BE2C (cell line): ENCODE measurements at regions not wholly inside any gene's neighbourhood (a gene's known extent, or its start where the extent isn't known, plus 50 kb on each side); places are given as distances from the start of the nearest gene placed in this dataset.

ENCODE experiments used
- DNase-seq: peaks from one replicate; pipeline ENCODE4 v3.0.0-alpha.2; 2020
- H3K27me3 ChIP-seq: fragments of 250-450 bp; sonication (Bioruptor Pico); 2 replicates; pipeline ENCODE4 v1.5.1; 2020; ENCODE audit warnings: mild to moderate bottlenecking
- H3K36me3 ChIP-seq: fragments of 250-450 bp; sonication (Bioruptor Pico); 2 replicates; pipeline ENCODE4 v1.5.1; 2020; ENCODE audit warnings: mild to moderate bottlenecking
- H3K4me1 ChIP-seq: fragments of 250-450 bp; sonication (Bioruptor Pico); 2 replicates; pipeline ENCODE4 v1.5.1; 2020
- H3K4me3 ChIP-seq: 2 replicates; pipeline ENCODE4 v1.5.1; 2011; ENCODE audit warnings: low read depth, low read length
- H3K9me3 ChIP-seq: fragments of 250-450 bp; sonication (Bioruptor Pico); 2 replicates; pipeline ENCODE4 v1.5.1; 2020
- CTCF ChIP-seq: IDR thresholded peaks from 2 replicates; pipeline ENCODE4 v1.5.1; 2012; ENCODE audit warnings: mild to moderate bottlenecking, low read depth, low read length

GRCh38 chr6:140979642-140980091 lies 1153.1 kb upstream of the GJE1 start:
- Histone ChIP-seq H3K4me3 (no peak overlapping the region), H3K9me3 (no peaks in the 10 kb centered on the region; the same call in 1 of the 2 replicates), H3K4me1 (no peaks in the 10 kb centered on the region), H3K36me3 (no peaks in the 10 kb centered on the region), H3K27me3 (no peaks in the 10 kb centered on the region)
- TF ChIP-seq CTCF = no peak
- no peak for DNase-seq

DNA sequence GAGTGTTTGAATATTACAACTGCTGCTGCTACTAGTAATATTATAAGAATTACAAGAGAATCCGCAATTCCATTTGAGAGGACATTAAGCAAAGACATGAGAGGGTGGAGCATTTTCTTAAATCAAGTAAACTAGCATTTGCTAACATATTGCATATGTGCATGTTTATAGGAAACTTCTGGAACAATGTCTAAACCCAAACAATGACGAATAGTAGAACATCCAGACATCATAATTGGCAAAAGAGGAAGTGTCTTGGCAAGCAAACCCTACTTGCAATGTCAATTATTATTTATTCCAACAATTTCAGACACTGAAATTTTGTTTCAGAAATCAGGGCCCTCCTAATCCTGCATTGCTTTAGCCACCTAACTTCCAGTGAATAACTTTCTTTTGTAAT lies 1155.3 kb upstream of the GJE1 start:
- Histone ChIP-seq H3K27me3 (no peaks in the 10 kb centered on the region), H3K4me3 (no peak overlapping the region), H3K9me3 (no peaks in the 10 kb centered on the region; the same call in 1 of the 2 replicates), H3K4me1 (no peaks in the 10 kb centered on the region), H3K36me3 (no peaks in the 10 kb centered on the region)
- no peak for DNase-seq
- no peak for TF ChIP-seq CTCF

GRCh38 chr6:140976806-140977205 lies 1155.9 kb upstream of the GJE1 start:
- Histone ChIP-seq H3K27me3 (no peaks in the 10 kb centered on the region), H3K4me1 (no peaks in the 10 kb centered on the region), H3K36me3 (no peaks in the 10 kb centered on the region), H3K9me3 (no peaks in the 10 kb centered on the region; the same call in 1 of the 2 replicates), H3K4me3 (no peak overlapping the region)
- TF ChIP-seq CTCF = no peak
- DNase-seq = no peak

DNA sequence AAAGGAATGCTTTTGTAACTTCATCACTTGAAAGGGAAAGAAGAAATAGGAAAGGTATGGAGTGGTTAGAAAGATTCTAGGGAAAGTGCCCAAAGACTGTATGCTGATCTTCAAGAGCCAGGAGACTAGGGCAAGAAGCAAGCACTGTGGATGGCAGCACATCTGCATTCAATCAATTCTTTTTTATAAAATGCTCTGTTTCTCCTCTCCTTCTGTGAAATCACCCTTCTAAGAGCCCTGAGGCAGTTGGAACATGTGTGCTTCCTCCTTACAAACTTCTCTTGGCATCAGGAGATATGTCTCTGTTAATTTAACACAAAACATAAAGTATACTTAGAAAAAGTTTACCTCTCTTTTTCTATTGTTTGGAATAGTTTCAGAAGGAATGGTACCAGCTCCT lies 1162.2 kb upstream of the GJE1 start:
- no peaks in the 10 kb centered on the region for H3K36me3 ChIP-seq
- H3K27me3 ChIP-seq = no peaks in the 10 kb centered on the region
- H3K4me1 ChIP-seq = no peaks in the 10 kb centered on the region
- H3K9me3 ChIP-seq = no peaks in the 10 kb centered on the region
- no peak for DNase-seq
- no peak for TF ChIP-seq CTCF
- H3K4me3 ChIP-seq = no peak overlapping the region

- Histone ChIP-seq H3K4me3 (no peak overlapping the region), H3K4me1 (no peaks in the 10 kb centered on the region), H3K27me3 (no peaks in the 10 kb centered on the region), H3K9me3 (no peaks in the 10 kb centered on the region), H3K36me3 (no peaks in the 10 kb centered on the region)
- no peak for TF ChIP-seq CTCF
- DNase-seq = no peak
These were observed 1164.7 kb upstream of the GJE1 start for GRCh38 chr6:140968062-140968461.

DNA sequence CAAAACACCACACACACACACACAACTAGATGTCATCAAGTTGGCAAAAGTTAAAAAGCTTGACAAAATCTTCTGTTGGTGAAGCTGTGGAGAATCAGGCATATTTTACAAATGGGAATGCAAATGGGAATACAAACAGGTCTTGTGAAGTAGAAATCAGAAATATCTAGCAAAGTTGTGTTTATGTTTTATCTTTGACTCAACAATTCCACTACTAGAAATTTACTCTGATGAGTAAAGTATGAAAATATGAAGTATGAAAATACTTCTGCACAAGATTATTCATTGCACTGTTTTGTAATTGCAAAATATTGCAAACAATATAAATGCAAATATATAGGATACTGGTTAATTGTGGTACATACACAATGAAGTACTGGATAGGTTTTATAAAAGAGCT lies 1166.0 kb upstream of the GJE1 start:
- H3K36me3 ChIP-seq = no peaks in the 10 kb centered on the region
- H3K4me1 ChIP-seq = no peaks in the 10 kb centered on the region
- no peaks in the 10 kb centered on the region for H3K27me3 ChIP-seq
- DNase-seq = no peak
- TF ChIP-seq CTCF = no peak
- no peaks in the 10 kb centered on the region for H3K9me3 ChIP-seq
- H3K4me3 ChIP-seq = no peak overlapping the region
